HG02623 (cell line): ENCODE measurements at regions not wholly inside any gene's neighbourhood (a gene's known extent, or its start where the extent isn't known, plus 50 kb on each side); places are given as distances from the start of the nearest gene placed in this dataset.

Experiments
- ATAC-seq: cut with Tn5 transposase; IDR thresholded peaks from one replicate; pipeline ENCODE4 v1.9.1; 2021; ENCODE audit warnings: moderate library complexity; ENCODE audit not compliant: unreplicated experiment

- ATAC-seq, result no peak
Observed at GRCh38 chr18:63071701-63072141, 247.8 kb downstream of the BCL2 start.

GRCh38 chr18:63070767-63071502, 248.6 kb downstream of the BCL2 start:
- no peak for ATAC-seq

GRCh38 chr18:63069496-63069895, 250.1 kb downstream of the BCL2 start:
- ATAC-seq, result no peak

GRCh38 chr18:63067939-63068338, 251.6 kb downstream of the BCL2 start:
- ATAC-seq, result no peak

GRCh38 chr18:63065172-63065571, 254.4 kb downstream of the BCL2 start:
- ATAC-seq, result no peak

- no peak for ATAC-seq
Observed at GRCh38 chr18:63063171-63063570, 256.4 kb downstream of the BCL2 start.

GRCh38 chr18:63062246-63062645, 257.3 kb downstream of the BCL2 start:
- no peak for ATAC-seq

- ATAC-seq, result no peak
Observed at GRCh38 chr18:63061303-63061702, 258.3 kb downstream of the BCL2 start.

- no peak for ATAC-seq
Observed at GRCh38 chr18:63058521-63058920, 261.0 kb downstream of the BCL2 start.

- no peak for ATAC-seq
Observed at GRCh38 chr18:63057707-63058106, 261.9 kb downstream of the BCL2 start.

- no peak for ATAC-seq
Observed at GRCh38 chr18:63054901-63055584, 264.5 kb downstream of the BCL2 start.

- ATAC-seq, result no peak
Observed at GRCh38 chr18:63051928-63052327, 267.6 kb downstream of the BCL2 start.

GRCh38 chr18:63050667-63051395, 268.7 kb downstream of the BCL2 start:
- ATAC-seq, result peak; percentile 43

- no peak for ATAC-seq
Observed at GRCh38 chr18:63046375-63046774, 273.2 kb downstream of the BCL2 start.

- ATAC-seq, result no peak
Observed at GRCh38 chr18:63043516-63043915, 276.1 kb downstream of the BCL2 start.

- ATAC-seq, result no peak
Observed at GRCh38 chr18:63042351-63042750, 277.2 kb downstream of the BCL2 start.

- ATAC-seq, result peak; percentile 72
Observed at GRCh38 chr18:63040788-63041410, 278.7 kb downstream of the BCL2 start.

- no peak for ATAC-seq
Observed at GRCh38 chr18:63037491-63037890, 282.1 kb downstream of the BCL2 start.

GRCh38 chr18:63031375-63031774, 288.2 kb downstream of the BCL2 start:
- no peak for ATAC-seq
